ENCODE measurements at regions not wholly inside any gene's neighbourhood (a gene's known extent, or its start where the extent isn't known, plus 50 kb on each side); places are given as distances from the start of the nearest gene placed in this dataset.
"Not testable (repeated sequence)": the region's sequence is repeated elsewhere in the genome, so short reads cannot be mapped to it uniquely, and the experiment has no call there.

DNA sequence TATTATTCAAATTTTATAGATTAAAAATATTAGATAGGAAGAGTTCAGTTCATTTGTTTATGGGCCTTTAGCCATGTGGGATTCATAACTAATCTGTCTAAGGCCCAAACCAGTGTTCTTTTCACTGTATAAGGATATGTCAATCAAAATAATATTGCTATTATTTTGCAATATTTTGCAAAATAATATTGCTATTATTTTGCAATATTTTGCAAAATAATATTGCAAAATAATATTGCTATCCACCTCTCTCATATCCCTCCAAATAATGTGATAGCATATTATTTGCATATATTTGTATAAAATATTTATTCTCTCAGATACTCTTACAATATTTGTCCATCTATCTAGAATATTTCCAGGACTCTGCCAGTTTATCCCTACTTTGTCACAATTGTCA lies 595.3 kb upstream of the PTCHD4 start:
- H3K4me1 Mint-ChIP-seq = no peaks in the 10 kb centered on the region
- H3K27ac Mint-ChIP-seq = no peak overlapping the region
- no peak for ATAC-seq
- no peak overlapping the region for H3K4me3 Mint-ChIP-seq
- H3K36me3 Mint-ChIP-seq = no peaks in the 10 kb centered on the region
- peaks cover 19% of the 10 kb centered on the region for H3K9me3 Mint-ChIP-seq
- H3K27me3 Mint-ChIP-seq = no peaks in the 10 kb centered on the region

GRCh38 chr6:48701572-48701971 lies 590.6 kb upstream of the PTCHD4 start:
- Mint-ChIP-seq H3K27me3 (no peaks in the 10 kb centered on the region), H3K36me3 (no peaks in the 10 kb centered on the region), H3K27ac (no peak overlapping the region), H3K4me1 (no peaks in the 10 kb centered on the region), H3K9me3 (peaks cover 23% of the 10 kb centered on the region), H3K4me3 (no peak overlapping the region)
- ATAC-seq = no peak

DNA sequence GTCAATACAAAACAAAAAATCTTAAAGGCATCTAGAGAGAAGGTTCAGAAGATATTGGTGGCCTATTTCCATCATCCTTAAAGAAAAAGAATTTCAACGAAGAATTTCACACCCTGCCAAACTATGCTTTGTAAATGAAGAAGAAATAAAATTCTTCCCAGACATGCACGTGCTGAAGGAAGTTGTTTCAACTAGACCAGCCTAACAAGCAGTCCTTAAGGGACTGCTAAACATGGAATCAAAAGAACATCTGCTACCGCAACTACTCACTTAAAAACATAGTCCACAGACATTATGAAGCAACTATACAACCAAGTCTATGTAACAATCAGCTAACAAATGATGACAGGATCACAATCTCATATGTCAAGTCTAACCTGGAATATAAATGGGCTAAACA lies 584.9 kb upstream of the PTCHD4 start:
- Mint-ChIP-seq H3K9me3 (peaks cover 27% of the 10 kb centered on the region), H3K4me1 (no peaks in the 10 kb centered on the region), H3K27me3 (no peaks in the 10 kb centered on the region), H3K4me3 (no peak overlapping the region), H3K36me3 (no peaks in the 10 kb centered on the region), H3K27ac (no peak overlapping the region)
- no peak for ATAC-seq

DNA sequence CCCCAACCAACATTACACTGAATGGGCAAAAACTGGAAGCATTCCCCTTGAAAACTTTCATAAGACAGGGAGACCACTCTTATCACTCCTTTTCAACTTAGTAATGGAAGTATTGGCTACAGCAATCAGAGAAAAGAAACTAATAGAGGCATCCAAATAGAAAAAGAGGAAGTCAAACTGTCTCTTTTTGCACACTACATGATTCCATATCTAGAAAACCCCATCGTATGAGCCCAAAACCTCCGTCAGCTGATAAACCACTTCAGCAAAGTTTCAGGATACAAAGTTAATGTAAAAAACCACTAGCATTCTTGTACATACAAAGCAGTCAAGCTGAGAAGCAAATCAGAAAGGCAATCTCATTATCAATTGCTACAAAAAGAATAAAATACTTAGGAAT lies 580.4 kb upstream of the PTCHD4 start:
- Mint-ChIP-seq H3K4me3 (no peak overlapping the region), H3K36me3 (no peaks in the 10 kb centered on the region)
- ATAC-seq = no peak

DNA sequence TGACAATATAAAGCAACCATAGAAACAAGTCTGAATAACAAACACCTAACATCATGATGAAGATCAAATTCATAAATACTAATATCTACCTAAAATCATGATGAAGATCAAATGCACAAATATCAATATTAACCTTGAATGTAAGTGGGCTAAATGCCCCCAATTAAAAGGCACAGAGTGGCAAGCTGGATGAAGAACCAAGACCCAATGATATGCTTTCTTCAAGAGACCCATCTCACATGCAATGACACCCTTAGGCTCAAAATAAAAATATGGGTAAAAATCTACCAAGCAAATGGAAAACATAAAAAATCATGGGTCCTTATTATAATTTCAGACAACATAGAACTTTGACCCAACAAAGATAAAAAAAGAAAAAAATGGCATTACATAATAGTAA lies 578.5 kb upstream of the PTCHD4 start:
- Mint-ChIP-seq H3K27me3 (no peaks in the 10 kb centered on the region), H3K36me3 (no peaks in the 10 kb centered on the region), H3K4me1 (no peaks in the 10 kb centered on the region), H3K4me3 (no peak overlapping the region), H3K27ac (no peak overlapping the region), H3K9me3 (peaks cover 39% of the 10 kb centered on the region)
- no peak for ATAC-seq

More for the DNA sequence above, 580.4 kb upstream of the PTCHD4 start:
- Mint-ChIP-seq H3K9me3 (peaks cover 40% of the 10 kb centered on the region), H3K4me1 (no peaks in the 10 kb centered on the region), H3K27ac (no peak overlapping the region), H3K27me3 (no peaks in the 10 kb centered on the region)

- no peak for ATAC-seq
- Mint-ChIP-seq H3K9me3 (peaks cover 6% of the 10 kb centered on the region), H3K27me3 (no peaks in the 10 kb centered on the region), H3K4me3 (no peak overlapping the region), H3K4me1 (no peaks in the 10 kb centered on the region), H3K36me3 (no peaks in the 10 kb centered on the region), H3K27ac (no peak overlapping the region)
These were observed 567.4 kb upstream of the PTCHD4 start for GRCh38 chr6:48678390-48678789.

DNA sequence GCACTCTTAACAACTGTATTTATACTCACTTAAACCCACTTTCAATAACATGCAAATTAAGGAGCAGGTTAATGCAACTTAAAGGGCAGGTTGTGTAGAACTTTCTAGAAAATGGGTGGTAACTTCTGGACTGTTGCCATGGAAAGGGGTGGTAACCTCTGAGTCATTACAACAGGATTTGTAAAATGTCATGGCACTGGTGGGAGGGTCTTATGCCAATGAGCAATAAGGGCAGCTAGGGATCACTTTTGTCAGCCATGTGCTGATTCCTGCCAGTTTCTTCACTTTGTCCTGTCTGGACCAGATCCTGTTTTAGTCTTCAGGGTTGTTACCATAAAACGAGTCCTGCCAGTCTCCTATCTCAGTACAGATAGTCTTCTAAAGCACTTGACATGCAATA lies 560.5 kb upstream of the PTCHD4 start:
- Mint-ChIP-seq H3K4me1 (no peaks in the 10 kb centered on the region), H3K27ac (no peak overlapping the region), H3K4me3 (no peak overlapping the region), H3K36me3 (no peaks in the 10 kb centered on the region), H3K9me3 (peaks cover 2% of the 10 kb centered on the region), H3K27me3 (no peaks in the 10 kb centered on the region)
- ATAC-seq = no peak

GRCh38 chr6:48670546-48670945 lies 559.5 kb upstream of the PTCHD4 start:
- no peak for ATAC-seq
- Mint-ChIP-seq H3K27ac (no peak overlapping the region), H3K4me1 (no peaks in the 10 kb centered on the region), H3K36me3 (no peaks in the 10 kb centered on the region), H3K27me3 (no peaks in the 10 kb centered on the region), H3K9me3 (no peaks in the 10 kb centered on the region), H3K4me3 (no peak overlapping the region)

DNA sequence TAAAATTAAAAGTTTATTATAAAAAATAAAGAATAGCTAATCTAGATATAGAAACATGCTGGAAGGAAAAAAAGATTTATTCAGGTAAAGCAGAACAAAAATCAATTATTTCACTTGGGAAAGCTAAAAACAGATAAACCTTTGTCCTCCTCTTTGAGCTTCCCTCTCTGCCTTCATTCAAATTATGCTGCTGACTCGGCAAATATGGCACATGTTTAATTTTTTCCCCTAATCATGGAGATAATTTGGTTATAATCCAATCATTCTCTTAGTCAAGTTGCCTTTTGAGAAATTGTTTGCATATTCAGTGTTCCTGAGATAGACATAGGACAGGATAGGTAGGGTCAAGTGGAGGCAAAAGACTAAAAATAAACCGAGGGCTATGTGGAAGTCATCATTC lies 556.8 kb upstream of the PTCHD4 start:
- Mint-ChIP-seq H3K27me3 (no peaks in the 10 kb centered on the region), H3K9me3 (no peaks in the 10 kb centered on the region), H3K36me3 (no peaks in the 10 kb centered on the region), H3K4me3 (no peak overlapping the region), H3K27ac (no peak overlapping the region), H3K4me1 (no peaks in the 10 kb centered on the region)
- ATAC-seq = no peak

DNA sequence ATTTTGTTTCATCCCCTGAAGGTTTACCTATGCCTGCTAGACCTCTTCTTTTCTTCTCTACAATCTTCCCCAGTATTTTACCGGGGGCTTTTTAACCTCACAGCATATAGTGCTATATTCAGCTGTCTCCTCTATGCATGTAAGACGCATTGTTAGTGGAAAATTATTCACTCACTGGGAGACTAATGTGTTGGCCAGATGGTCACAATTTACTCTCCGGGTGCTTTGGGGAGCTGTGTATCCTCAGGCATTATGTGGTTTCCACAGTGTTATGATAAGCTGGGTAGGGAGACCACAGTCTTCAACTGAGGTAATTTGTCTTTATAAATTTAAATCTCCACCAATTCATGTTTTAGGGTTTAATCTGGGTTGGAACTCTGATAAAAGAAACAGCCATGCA lies 553.8 kb upstream of the PTCHD4 start:
- Mint-ChIP-seq H3K36me3 (no peaks in the 10 kb centered on the region), H3K4me1 (no peaks in the 10 kb centered on the region), H3K4me3 (no peak overlapping the region), H3K9me3 (no peaks in the 10 kb centered on the region), H3K27ac (no peak overlapping the region), H3K27me3 (no peaks in the 10 kb centered on the region)
- ATAC-seq = no peak

- no peak overlapping the region for H3K4me3 Mint-ChIP-seq
- no peaks in the 10 kb centered on the region for H3K27me3 Mint-ChIP-seq
- no peaks in the 10 kb centered on the region for H3K36me3 Mint-ChIP-seq
- no peak overlapping the region for H3K27ac Mint-ChIP-seq
- H3K9me3 Mint-ChIP-seq = peaks cover 4% of the 10 kb centered on the region
- no peak for ATAC-seq
- H3K4me1 Mint-ChIP-seq = no peaks in the 10 kb centered on the region
These were observed 547.9 kb upstream of the PTCHD4 start for GRCh38 chr6:48658915-48659314.

- Mint-ChIP-seq H3K36me3 (no peaks in the 10 kb centered on the region), H3K27ac (no peak overlapping the region), H3K4me1 (no peaks in the 10 kb centered on the region), H3K27me3 (no peaks in the 10 kb centered on the region), H3K9me3 (peaks cover 14% of the 10 kb centered on the region), H3K4me3 (no peak overlapping the region)
- no peak for ATAC-seq
These were observed 530.5 kb upstream of the PTCHD4 start for GRCh38 chr6:48641544-48641943.

GRCh38 chr6:48638796-48639195 lies 527.8 kb upstream of the PTCHD4 start:
- H3K27ac Mint-ChIP-seq, H3K4me1 Mint-ChIP-seq: not testable (repeated sequence)

GRCh38 chr6:48630511-48630910 lies 519.5 kb upstream of the PTCHD4 start:
- H3K27ac Mint-ChIP-seq = no peak overlapping the region
- no peaks in the 10 kb centered on the region for H3K27me3 Mint-ChIP-seq
- peaks cover 10% of the 10 kb centered on the region for H3K9me3 Mint-ChIP-seq
- ATAC-seq = no peak
- no peak overlapping the region for H3K4me3 Mint-ChIP-seq
- H3K36me3 Mint-ChIP-seq = no peaks in the 10 kb centered on the region
- no peaks in the 10 kb centered on the region for H3K4me1 Mint-ChIP-seq

More at GRCh38 chr6:48638796-48639195, 527.8 kb upstream of the PTCHD4 start:
- not testable (repeated sequence) for H3K27me3 Mint-ChIP-seq, H3K36me3 Mint-ChIP-seq, H3K4me3 Mint-ChIP-seq, ATAC-seq
- H3K9me3 Mint-ChIP-seq = peaks cover 14% of the 10 kb centered on the region

GRCh38 chr6:48628316-48628715 lies 517.3 kb upstream of the PTCHD4 start:
- Mint-ChIP-seq H3K27me3 (no peaks in the 10 kb centered on the region), H3K9me3 (peaks cover 15% of the 10 kb centered on the region), H3K36me3 (no peaks in the 10 kb centered on the region), H3K4me3 (no peak overlapping the region), H3K27ac (no peak overlapping the region), H3K4me1 (no peaks in the 10 kb centered on the region)
- no peak for ATAC-seq

DNA sequence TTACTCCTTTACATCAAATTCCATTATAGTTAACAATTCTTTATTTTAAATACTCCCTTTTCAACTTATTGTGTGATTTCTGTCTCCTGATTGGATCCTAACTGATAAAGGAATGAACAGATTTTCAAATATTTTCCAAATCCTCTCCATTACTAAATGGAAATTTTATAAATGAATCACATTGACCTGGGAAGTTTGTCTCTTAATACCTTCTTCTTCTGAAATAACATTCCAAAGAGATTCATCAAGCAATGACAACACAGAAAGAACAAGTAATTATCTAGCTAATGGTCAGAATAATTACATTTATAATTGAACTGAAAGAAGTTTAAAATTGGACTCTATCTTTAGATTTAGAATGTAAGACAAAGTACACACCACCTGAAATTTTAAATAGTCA lies 515.4 kb upstream of the PTCHD4 start:
- ATAC-seq = no peak
- Mint-ChIP-seq H3K4me1 (no peaks in the 10 kb centered on the region), H3K36me3 (no peaks in the 10 kb centered on the region), H3K27me3 (no peaks in the 10 kb centered on the region), H3K9me3 (peaks cover 12% of the 10 kb centered on the region), H3K27ac (no peak overlapping the region), H3K4me3 (no peak overlapping the region)

GRCh38 chr6:48624631-48625030 lies 513.6 kb upstream of the PTCHD4 start:
- no peak overlapping the region for H3K27ac Mint-ChIP-seq
- H3K4me3 Mint-ChIP-seq = no peak overlapping the region
- ATAC-seq = no peak
- H3K36me3 Mint-ChIP-seq = no peaks in the 10 kb centered on the region
- peaks cover 8% of the 10 kb centered on the region for H3K9me3 Mint-ChIP-seq
- no peaks in the 10 kb centered on the region for H3K4me1 Mint-ChIP-seq
- no peaks in the 10 kb centered on the region for H3K27me3 Mint-ChIP-seq

Data from stimulated activated memory B cell treated with anti-CD40 and anti-IgM and Interleukin-4, amounts not matched to agents 10 μg/mL and 1 μg/mL and 100 μg/mL, for 72 hours (primary cell).